ENCODE measurements at regions not wholly inside any gene's neighbourhood (a gene's known extent, or its start where the extent isn't known, plus 50 kb on each side); places are given as distances from the start of the nearest gene placed in this dataset.

GRCh38 chr3:145357453-145357852 lies 803.5 kb downstream of the PLOD2 start:
- H4K5ac ChIP-seq (ENCODE audit: insufficient read length, low read depth, low read length): no peak overlapping the region
- no peaks in the 10 kb centered on the region for H3K79me2 ChIP-seq (ENCODE audit: insufficient read depth, low read length)
- Mint-ChIP-seq H3K9me3 (peaks cover 34 to 45% of the 10 kb centered on the region in 2 experiments), H3K4me1 (peaks cover 0 to 3% of the 10 kb centered on the region in 2 experiments; a peak in 3 of 4 replicates), H3K4me3 (no peak overlapping the region), H3K27ac (peak overlapping the region in 1 of 3 experiments; percentile 61; a peak in 1 of 7 replicates), H3K27me3 (ENCODE audit: low read depth) (no peaks in the 10 kb centered on the region), H3K36me3 (ENCODE audit: insufficient read depth in 1 of 3, low read depth in 3 of 3) (peaks cover 22 to 47% (median 35%) of the 10 kb centered on the region in 3 experiments)
- WGBS (ENCODE audit: extremely low coverage, insufficient read length, low lambda C conversion rate): no CpG with 5 or more reads among the region's 5 CpGs
- H3K23me2 ChIP-seq (ENCODE audit: insufficient read length, low read depth, low read length, poor library complexity, severe bottlenecking): no peaks in the 10 kb centered on the region
- H3K9ac ChIP-seq (ENCODE audit: extremely low read depth, insufficient read length, low read length): no peak overlapping the region
- H3K4me1 ChIP-seq (ENCODE audit: insufficient read depth, low read length): no peaks in the 10 kb centered on the region
- H2AK5ac ChIP-seq (ENCODE audit: insufficient read length, low read length): no peak overlapping the region
- H3K27ac ChIP-seq (ENCODE audit: insufficient read length, low read depth, low read length): no peak overlapping the region
- H2AFZ ChIP-seq (ENCODE audit: low read length): no peak overlapping the region
- no peaks in the 10 kb centered on the region for H3K9me3 ChIP-seq (ENCODE audit: control insufficient read depth, low read depth, low read length)
- no peak overlapping the region for H3K23ac ChIP-seq (ENCODE audit: insufficient read length, low read depth, low read length)
- H4K8ac ChIP-seq (replicated peaks; ENCODE audit: insufficient read length, low read depth, low read length): no peak overlapping the region
- no peak overlapping the region for H4K91ac ChIP-seq (ENCODE audit: insufficient read length, low read depth, low read length)
- H3K4me2 ChIP-seq (ENCODE audit: insufficient read depth, insufficient read length, low read length): no peak overlapping the region
- H3K14ac ChIP-seq (ENCODE audit: insufficient read depth, low read length): no peak overlapping the region
- H3K79me1 ChIP-seq (ENCODE audit: insufficient read depth, low read depth, low read length, poor library complexity, severe bottlenecking): no peaks in the 10 kb centered on the region
- no peak overlapping the region for H3K18ac ChIP-seq (ENCODE audit: insufficient read length, low read depth, low read length)
- H2BK5ac ChIP-seq (ENCODE audit: insufficient read length, low read length): no peak overlapping the region
- H2BK15ac ChIP-seq (ENCODE audit: low read depth, low read length): no peak overlapping the region
- TF ChIP-seq, protein P1, sequence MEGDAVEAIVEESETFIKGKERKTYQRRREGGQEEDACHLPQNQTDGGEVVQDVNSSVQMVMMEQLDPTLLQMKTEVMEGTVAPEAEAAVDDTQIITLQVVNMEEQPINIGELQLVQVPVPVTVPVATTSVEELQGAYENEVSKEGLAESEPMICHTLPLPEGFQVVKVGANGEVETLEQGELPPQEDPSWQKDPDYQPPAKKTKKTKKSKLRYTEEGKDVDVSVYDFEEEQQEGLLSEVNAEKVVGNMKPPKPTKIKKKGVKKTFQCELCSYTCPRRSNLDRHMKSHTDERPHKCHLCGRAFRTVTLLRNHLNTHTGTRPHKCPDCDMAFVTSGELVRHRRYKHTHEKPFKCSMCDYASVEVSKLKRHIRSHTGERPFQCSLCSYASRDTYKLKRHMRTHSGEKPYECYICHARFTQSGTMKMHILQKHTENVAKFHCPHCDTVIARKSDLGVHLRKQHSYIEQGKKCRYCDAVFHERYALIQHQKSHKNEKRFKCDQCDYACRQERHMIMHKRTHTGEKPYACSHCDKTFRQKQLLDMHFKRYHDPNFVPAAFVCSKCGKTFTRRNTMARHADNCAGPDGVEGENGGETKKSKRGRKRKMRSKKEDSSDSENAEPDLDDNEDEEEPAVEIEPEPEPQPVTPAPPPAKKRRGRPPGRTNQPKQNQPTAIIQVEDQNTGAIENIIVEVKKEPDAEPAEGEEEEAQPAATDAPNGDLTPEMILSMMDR (conservative IDR thresholded peaks at IDR 0.05): no peak
- no peak for DNase-seq
- H3T11ph ChIP-seq (ENCODE audit: low read length): no peak overlapping the region
- H2BK20ac ChIP-seq (ENCODE audit: low read depth, low read length, poor library complexity, severe bottlenecking): no peak overlapping the region
- H3K4ac ChIP-seq (ENCODE audit: low read depth, low read length): no peak overlapping the region
- H3K56ac ChIP-seq (ENCODE audit: insufficient read length, low read depth, low read length): no peak overlapping the region
- no peaks in the 10 kb centered on the region for H3K27me3 ChIP-seq (ENCODE audit: insufficient read depth, low read length)
- H2BK120ac ChIP-seq (ENCODE audit: low read depth, low read length, poor library complexity, severe bottlenecking): no peak overlapping the region
- no peak overlapping the region for H2BK12ac ChIP-seq (ENCODE audit: insufficient read length, low read depth, low read length)
- no peaks in the 10 kb centered on the region for H4K20me1 ChIP-seq (ENCODE audit: control insufficient read depth, insufficient read depth, insufficient read length)

Data from H9 (cell line).